ENCODE measurements at regions not wholly inside any gene's neighbourhood (a gene's known extent, or its start where the extent isn't known, plus 50 kb on each side); places are given as distances from the start of the nearest gene placed in this dataset.

- TF ChIP-seq CTCF (IDR thresholded peaks at IDR 0.05; ENCODE audit: low read depth, low read length, missing control alignments): no peak
- no peak overlapping the region for H3K4me3 ChIP-seq (replicated peaks; ENCODE audit: low read depth, low read length)
- no peak for DNase-seq (ENCODE audit: extremely low read depth, low read depth)
Measured at GRCh38 chr2:136665736-136666135, 99.6 kb upstream of the THSD7B start.

- DNase-seq (ENCODE audit: extremely low read depth, low read depth): no peak
- no peak overlapping the region for H3K4me3 ChIP-seq (replicated peaks; ENCODE audit: low read depth, low read length)
- TF ChIP-seq CTCF (IDR thresholded peaks at IDR 0.05; ENCODE audit: low read depth, low read length, missing control alignments): no peak
Measured at GRCh38 chr2:136664713-136665405, 100.5 kb upstream of the THSD7B start.

- no peak for TF ChIP-seq CTCF (IDR thresholded peaks at IDR 0.05; ENCODE audit: low read depth, low read length, missing control alignments)
- DNase-seq (ENCODE audit: extremely low read depth, low read depth): no peak
- no peak overlapping the region for H3K4me3 ChIP-seq (replicated peaks; ENCODE audit: low read depth, low read length)
Measured at GRCh38 chr2:136658201-136658600, 107.1 kb upstream of the THSD7B start.

GRCh38 chr2:136653861-136654260 lies 111.5 kb upstream of the THSD7B start:
- H3K4me3 ChIP-seq (replicated peaks; ENCODE audit: low read depth, low read length): no peak overlapping the region
- no peak for DNase-seq (ENCODE audit: extremely low read depth, low read depth)
- TF ChIP-seq CTCF (IDR thresholded peaks at IDR 0.05; ENCODE audit: low read depth, low read length, missing control alignments): no peak

GRCh38 chr2:136651456-136652010 lies 113.8 kb upstream of the THSD7B start:
- TF ChIP-seq CTCF (IDR thresholded peaks at IDR 0.05; ENCODE audit: low read depth, low read length, missing control alignments): no peak
- no peak for DNase-seq (ENCODE audit: extremely low read depth, low read depth)
- H3K4me3 ChIP-seq (replicated peaks; ENCODE audit: low read depth, low read length): no peak overlapping the region

- H3K4me3 ChIP-seq (replicated peaks; ENCODE audit: low read depth, low read length): no peak overlapping the region
- no peak for DNase-seq (ENCODE audit: extremely low read depth, low read depth)
- no peak for TF ChIP-seq CTCF (IDR thresholded peaks at IDR 0.05; ENCODE audit: low read depth, low read length, missing control alignments)
Measured at GRCh38 chr2:136647039-136647438, 118.3 kb upstream of the THSD7B start.

Data from HFF-Myc (cell line).